GM12872 (cell line): ENCODE measurements at regions not wholly inside any gene's neighbourhood (a gene's known extent, or its start where the extent isn't known, plus 50 kb on each side); places are given as distances from the start of the nearest gene placed in this dataset.

ENCODE experiments used
- CTCF ChIP-seq: IDR thresholded peaks from 3 replicates; pipeline ENCODE4 v1.5.1; 2011; ENCODE audit warnings: low read depth, mild to moderate bottlenecking, low read length, moderate library complexity; ENCODE audit not compliant: insufficient read depth

GRCh38 chr12:74977832-74978481 is 231.7 kb downstream of the KCNC2 start:
- TF ChIP-seq CTCF, result no peak

GRCh38 chr12:74980510-74980909 is 229.1 kb downstream of the KCNC2 start:
- TF ChIP-seq CTCF, result no peak

- TF ChIP-seq CTCF, result no peak
Measured at GRCh38 chr12:74981541-74981940, 228.1 kb downstream of the KCNC2 start.

- TF ChIP-seq CTCF, result no peak
Measured at GRCh38 chr12:74983917-74984316, 225.7 kb downstream of the KCNC2 start.

GRCh38 chr12:74984631-74985030 is 225.0 kb downstream of the KCNC2 start:
- no peak for TF ChIP-seq CTCF

- TF ChIP-seq CTCF, result no peak
Measured at GRCh38 chr12:74985293-74985985, 224.2 kb downstream of the KCNC2 start.

GRCh38 chr12:74985986-74986319 is 223.7 kb downstream of the KCNC2 start:
- no peak for TF ChIP-seq CTCF
